Activated CD4-positive, alpha-beta T cell treated with anti-CD3 and anti-CD28 coated beads for 36 hours (primary cell): ENCODE measurements at regions not wholly inside any gene's neighbourhood (a gene's known extent, or its start where the extent isn't known, plus 50 kb on each side); places are given as distances from the start of the nearest gene placed in this dataset.

ENCODE experiments used
- ATAC-seq: fragments of 200-7000 bp; cut with Tn5 transposase; one replicate; pipeline ENCODE4 v1.10.0; 2021; ENCODE audit warnings: mild to moderate bottlenecking, moderate library complexity
- CTCF ChIA-PET: fragments of 350-600 bp; sonication (Branson Sonifier 250); formaldehyde crosslinking; loops from one replicate; lab custom pipeline; 2021; ENCODE audit warnings: antibody characterized with exemption; lab: Charles Lee
- POLR2A ChIA-PET: fragments of 350-600 bp; sonication (Branson Sonifier 250); formaldehyde crosslinking; loops from one replicate; lab custom pipeline; 2021; ENCODE audit warnings: antibody characterized with exemption, inconsistent platforms; lab: Charles Lee
- DNase-seq: peaks from one replicate; pipeline ENCODE4 v3.0.0-alpha.2; 2020
- H3K27ac Mint-ChIP-seq: one replicate; pipeline ENCODE4 v1.8.0; 2021; ENCODE audit warnings: mixed read lengths
- H3K27me3 Mint-ChIP-seq: one replicate; pipeline ENCODE4 v1.8.0; 2021; ENCODE audit warnings: mixed read lengths
- H3K36me3 Mint-ChIP-seq: one replicate; pipeline ENCODE4 v1.8.0; 2021; ENCODE audit warnings: low read depth, mixed read lengths
- H3K4me1 Mint-ChIP-seq: one replicate; pipeline ENCODE4 v1.8.0; 2021; ENCODE audit warnings: mixed read lengths
- H3K4me3 Mint-ChIP-seq: one replicate; pipeline ENCODE4 v1.8.0; 2021; ENCODE audit warnings: mild to moderate bottlenecking, moderate library complexity, mixed read lengths
- H3K9me3 Mint-ChIP-seq: one replicate; pipeline ENCODE4 v1.8.0; 2021; ENCODE audit warnings: low read depth, mixed read lengths
- intact Hi-C, 2 experiments: fragments of 100-400 bp; cut with DNase I in 1 of 2; cut with micrococcal nuclease in 1 of 2; formaldehyde crosslinking; loops; one replicate each; pipeline versions ENCODE4 v1.14.2 to v1.15.1; 2022 to 2024; cut with DNase I, micrococcal nuclease

GRCh38 chr9:82367016-82367415, 378.4 kb downstream of the SPATA31D1 start:
- H3K9me3 Mint-ChIP-seq, result no peaks in the 10 kb centered on the region
- DNase-seq, result no peak
- no peak overlapping the region for H3K4me3 Mint-ChIP-seq
- no peaks in the 10 kb centered on the region for H3K4me1 Mint-ChIP-seq
- H3K36me3 Mint-ChIP-seq, result no peaks in the 10 kb centered on the region
- ChIA-PET CTCF (no interaction called here), POLR2A (no interaction called here)
- ATAC-seq, result no peak
- no peaks in the 10 kb centered on the region for H3K27me3 Mint-ChIP-seq
- intact Hi-C loops, result no loop called here
- no peak overlapping the region for H3K27ac Mint-ChIP-seq

- DNase-seq (no peak), ATAC-seq (no peak)
- no peaks in the 10 kb centered on the region for H3K27me3 Mint-ChIP-seq
- no peaks in the 10 kb centered on the region for H3K4me1 Mint-ChIP-seq
- H3K4me3 Mint-ChIP-seq, result no peak overlapping the region
- H3K36me3 Mint-ChIP-seq, result no peaks in the 10 kb centered on the region
- intact Hi-C loops, result no loop called here
- ChIA-PET POLR2A (no interaction called here), CTCF (no interaction called here)
- H3K27ac Mint-ChIP-seq, result no peak overlapping the region
- H3K9me3 Mint-ChIP-seq, result no peaks in the 10 kb centered on the region
These were observed 379.4 kb downstream of the SPATA31D1 start for GRCh38 chr9:82367929-82368328.

GRCh38 chr9:82369251-82369945, 380.8 kb downstream of the SPATA31D1 start:
- DNase-seq, result no peak
- Mint-ChIP-seq H3K4me1 (no peaks in the 10 kb centered on the region), H3K36me3 (no peaks in the 10 kb centered on the region), H3K4me3 (no peak overlapping the region), H3K27me3 (no peaks in the 10 kb centered on the region), H3K9me3 (no peaks in the 10 kb centered on the region), H3K27ac (no peak overlapping the region)
- ChIA-PET CTCF (no interaction called here), POLR2A (no interaction called here)
- no peak for ATAC-seq
- intact Hi-C loops, result no loop called here

GRCh38 chr9:82375041-82375440, 386.5 kb downstream of the SPATA31D1 start:
- Mint-ChIP-seq H3K27me3 (no peaks in the 10 kb centered on the region), H3K9me3 (peaks cover 3% of the 10 kb centered on the region), H3K4me1 (no peaks in the 10 kb centered on the region), H3K4me3 (no peak overlapping the region), H3K36me3 (no peaks in the 10 kb centered on the region), H3K27ac (no peak overlapping the region)
- ATAC-seq, result no peak
- CTCF ChIA-PET, result no interaction called here
- DNase-seq, result no peak
- intact Hi-C loops, result no loop called here
- POLR2A ChIA-PET, result no interaction called here

GRCh38 chr9:82376677-82377232, 388.2 kb downstream of the SPATA31D1 start:
- H3K36me3 Mint-ChIP-seq, result no peaks in the 10 kb centered on the region
- H3K9me3 Mint-ChIP-seq, result peaks cover 3% of the 10 kb centered on the region
- H3K4me3 Mint-ChIP-seq, result no peak overlapping the region
- no peak overlapping the region for H3K27ac Mint-ChIP-seq
- H3K27me3 Mint-ChIP-seq, result no peaks in the 10 kb centered on the region
- no peak for ATAC-seq
- no peaks in the 10 kb centered on the region for H3K4me1 Mint-ChIP-seq
- ChIA-PET CTCF (no interaction called here), POLR2A (no interaction called here)
- intact Hi-C loops, result no loop called here
- DNase-seq, result no peak

- Mint-ChIP-seq H3K36me3 (no peaks in the 10 kb centered on the region), H3K9me3 (peaks cover 5% of the 10 kb centered on the region), H3K4me3 (no peak overlapping the region), H3K27ac (no peak overlapping the region), H3K4me1 (no peaks in the 10 kb centered on the region), H3K27me3 (no peaks in the 10 kb centered on the region)
- ATAC-seq (no peak), DNase-seq (no peak)
- ChIA-PET CTCF (no interaction called here), POLR2A (no interaction called here)
- intact Hi-C loops, result no loop called here
These were observed 394.5 kb downstream of the SPATA31D1 start for GRCh38 chr9:82382887-82383616.

- intact Hi-C loops, result no loop called here
- ChIA-PET CTCF (no interaction called here), POLR2A (no interaction called here)
- no peaks in the 10 kb centered on the region for H3K36me3 Mint-ChIP-seq
- DNase-seq, result no peak
- no peaks in the 10 kb centered on the region for H3K27me3 Mint-ChIP-seq
- no peak for ATAC-seq
- no peak overlapping the region for H3K4me3 Mint-ChIP-seq
- H3K27ac Mint-ChIP-seq, result no peak overlapping the region
- H3K4me1 Mint-ChIP-seq, result no peaks in the 10 kb centered on the region
- H3K9me3 Mint-ChIP-seq, result peaks cover 5% of the 10 kb centered on the region
These were observed 397.1 kb downstream of the SPATA31D1 start for GRCh38 chr9:82385633-82386032.

GRCh38 chr9:82397534-82397933, 409.0 kb downstream of the SPATA31D1 start:
- POLR2A ChIA-PET, result no interaction called here
- DNase-seq, result no peak
- H3K36me3 Mint-ChIP-seq, result no peaks in the 10 kb centered on the region

GRCh38 chr9:82404196-82404870, 415.8 kb downstream of the SPATA31D1 start:
- H3K27ac Mint-ChIP-seq, result no peak overlapping the region
- intact Hi-C loops, result no loop called here
- no peaks in the 10 kb centered on the region for H3K4me1 Mint-ChIP-seq
- ChIA-PET CTCF (no interaction called here), POLR2A (no interaction called here)
- peaks cover 3% of the 10 kb centered on the region for H3K9me3 Mint-ChIP-seq
- no peak for ATAC-seq
- H3K27me3 Mint-ChIP-seq, result no peaks in the 10 kb centered on the region
- no peaks in the 10 kb centered on the region for H3K36me3 Mint-ChIP-seq
- no peak overlapping the region for H3K4me3 Mint-ChIP-seq
- no peak for DNase-seq

More at GRCh38 chr9:82397534-82397933, 409.0 kb downstream of the SPATA31D1 start:
- H3K27me3 Mint-ChIP-seq, result no peaks in the 10 kb centered on the region
- intact Hi-C loops, result no loop called here
- CTCF ChIA-PET, result no interaction called here
- no peak overlapping the region for H3K4me3 Mint-ChIP-seq
- ATAC-seq, result no peak
- H3K9me3 Mint-ChIP-seq, result no peaks in the 10 kb centered on the region
- no peak overlapping the region for H3K27ac Mint-ChIP-seq
- no peaks in the 10 kb centered on the region for H3K4me1 Mint-ChIP-seq

GRCh38 chr9:82404881-82405280, 416.3 kb downstream of the SPATA31D1 start:
- no peaks in the 10 kb centered on the region for H3K36me3 Mint-ChIP-seq
- no peak for DNase-seq
- POLR2A ChIA-PET, result no interaction called here
- H3K4me1 Mint-ChIP-seq, result no peaks in the 10 kb centered on the region
- H3K9me3 Mint-ChIP-seq, result peaks cover 3% of the 10 kb centered on the region
- ATAC-seq, result no peak
- H3K4me3 Mint-ChIP-seq, result no peak overlapping the region
- CTCF ChIA-PET, result no interaction called here
- no peaks in the 10 kb centered on the region for H3K27me3 Mint-ChIP-seq
- intact Hi-C loops, result no loop called here
- no peak overlapping the region for H3K27ac Mint-ChIP-seq

GRCh38 chr9:82406456-82407085, 418.0 kb downstream of the SPATA31D1 start:
- ChIA-PET CTCF (no interaction called here), POLR2A (no interaction called here)
- intact Hi-C loops, result no loop called here
- H3K36me3 Mint-ChIP-seq, result no peaks in the 10 kb centered on the region
- H3K27me3 Mint-ChIP-seq, result no peaks in the 10 kb centered on the region
- no peak overlapping the region for H3K27ac Mint-ChIP-seq
- no peak for ATAC-seq
- H3K9me3 Mint-ChIP-seq, result peaks cover 3% of the 10 kb centered on the region
- H3K4me3 Mint-ChIP-seq, result no peak overlapping the region
- H3K4me1 Mint-ChIP-seq, result no peaks in the 10 kb centered on the region
- no peak for DNase-seq
